ENCODE measurements at regions not wholly inside any gene's neighbourhood (a gene's known extent, or its start where the extent isn't known, plus 50 kb on each side); places are given as distances from the start of the nearest gene placed in this dataset.
"Not testable (repeated sequence)": the region's sequence is repeated elsewhere in the genome, so short reads cannot be mapped to it uniquely, and the experiment has no call there.

- Histone ChIP-seq H3K4me3 (no peak overlapping the region), H3K36me3 (no peaks in the 10 kb centered on the region), H3K4me1 (ENCODE audit: insufficient read depth) (no peaks in the 10 kb centered on the region), H3K27me3 (no peaks in the 10 kb centered on the region), H3K9me3 (no peaks in the 10 kb centered on the region), H3K27ac (no peak overlapping the region)
- intact Hi-C loops (cut with DNase I) = no loop called here
- WGBS, 3 donors = 71 to 85% (median 73%) methylated on average over 5 of the region's 5 CpGs
- TF ChIP-seq POLR2A (IDR thresholded peaks at IDR 0.05) (no peak), CTCF (IDR thresholded peaks at IDR 0.05) (no peak), EP300 (IDR thresholded peaks at IDR 0.05) (no peak)
- DNase-seq = no peak
Observed at GRCh38 chr7:22043367-22043766, 97.7 kb upstream of the CDCA7L start.

DNA sequence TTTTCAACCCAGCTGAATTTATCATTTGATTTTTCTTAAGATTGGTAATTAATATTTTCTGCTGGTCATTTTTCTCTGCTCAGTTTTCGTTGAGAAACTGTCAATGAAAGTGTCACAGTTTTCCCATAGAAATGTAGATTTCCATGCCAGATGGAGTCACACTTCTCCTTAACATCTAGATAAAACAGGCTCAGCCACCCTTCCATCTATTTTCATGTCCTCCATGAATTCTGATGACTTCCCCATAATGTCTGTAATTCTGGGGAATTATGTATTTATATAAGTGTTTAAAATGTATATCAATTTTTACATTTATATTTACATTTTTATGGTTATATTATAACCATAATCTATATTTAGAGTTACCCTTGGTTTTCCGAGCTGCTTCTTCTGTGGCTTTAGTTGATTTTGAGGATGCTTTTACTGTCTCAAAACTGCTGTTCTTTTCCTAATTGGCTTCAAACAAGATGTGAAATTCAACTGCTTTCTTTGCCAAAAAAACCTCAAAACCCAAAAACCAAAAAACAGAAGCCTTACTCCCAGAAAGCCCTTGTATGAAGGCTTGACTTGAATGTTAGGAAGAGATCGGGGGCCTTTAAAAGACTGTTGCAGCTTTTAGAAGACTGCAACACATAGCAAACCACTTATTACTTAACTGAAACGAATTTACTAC is 95.4 kb upstream of the CDCA7L start:
- no peaks in the 10 kb centered on the region for H3K4me1 ChIP-seq (ENCODE audit: insufficient read depth)
- H3K36me3 ChIP-seq = no peaks in the 10 kb centered on the region
- no peak overlapping the region for H3K4me3 ChIP-seq
- no peak for DNase-seq
- no peaks in the 10 kb centered on the region for H3K27me3 ChIP-seq
- H3K9me3 ChIP-seq = no peaks in the 10 kb centered on the region
- H3K27ac ChIP-seq = no peak overlapping the region
- 54 to 75% (median 65%) methylated on average over 4 of the region's 4 CpGs for WGBS, 3 donors
- TF ChIP-seq CTCF (IDR thresholded peaks at IDR 0.05) (no peak), EP300 (IDR thresholded peaks at IDR 0.05) (no peak), POLR2A (IDR thresholded peaks at IDR 0.05) (no peak)
- intact Hi-C loops (cut with DNase I) = no loop called here

DNA sequence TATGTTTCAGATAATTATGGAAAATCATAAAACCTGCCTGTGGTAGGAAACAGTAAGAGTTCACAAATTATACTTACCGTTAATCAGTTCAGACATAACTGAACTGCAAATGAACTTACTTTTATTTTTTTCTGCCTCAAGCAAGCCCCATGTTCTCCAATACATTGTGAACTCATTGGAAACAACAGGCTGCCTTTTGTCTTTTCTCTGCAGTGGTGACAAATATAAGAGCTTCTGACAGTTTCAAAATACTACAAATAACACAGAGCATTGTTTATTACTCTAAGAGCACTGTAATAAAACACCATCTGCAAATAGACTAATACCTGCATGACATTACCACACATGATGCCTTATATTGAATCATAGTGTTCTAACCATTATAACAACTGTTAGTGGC is 94.0 kb upstream of the CDCA7L start:
- Histone ChIP-seq H3K9me3 (no peaks in the 10 kb centered on the region), H3K27me3 (no peaks in the 10 kb centered on the region), H3K4me1 (ENCODE audit: insufficient read depth) (no peaks in the 10 kb centered on the region), H3K36me3 (no peaks in the 10 kb centered on the region), H3K27ac (no peak overlapping the region), H3K4me3 (no peak overlapping the region)
- no peak for DNase-seq
- no peak for TF ChIP-seq CTCF (IDR thresholded peaks at IDR 0.05)
- no peak for TF ChIP-seq EP300 (IDR thresholded peaks at IDR 0.05)
- TF ChIP-seq POLR2A (IDR thresholded peaks at IDR 0.05) = no peak
- WGBS, 3 donors = 12 to 18% (median 16%) methylated on average over 1 of the region's 1 CpG
- intact Hi-C loops (cut with DNase I) = no loop called here

GRCh38 chr7:22032356-22032755 is 86.7 kb upstream of the CDCA7L start:
- H3K27ac ChIP-seq; H3K27me3 ChIP-seq; H3K36me3 ChIP-seq; H3K4me1 ChIP-seq (ENCODE audit: insufficient read depth); H3K4me3 ChIP-seq; DNase-seq; intact Hi-C loops (cut with DNase I); H3K9me3 ChIP-seq: not testable (repeated sequence)
- WGBS, 3 donors = 84 to 95% (median 92%) methylated on average over 23 to 26 of the region's 26 CpGs

- H3K4me1 ChIP-seq (ENCODE audit: insufficient read depth); intact Hi-C loops (cut with DNase I); H3K36me3 ChIP-seq; H3K27ac ChIP-seq; H3K27me3 ChIP-seq; H3K4me3 ChIP-seq; DNase-seq; H3K9me3 ChIP-seq: not testable (repeated sequence)
- WGBS, 3 donors = 94 to 97% (median 95%) methylated on average over 21 to 25 of the region's 25 CpGs
Observed at GRCh38 chr7:22028656-22029055, 83.0 kb upstream of the CDCA7L start.
